Common myeloid progenitor, CD34-positive (primary cell): ENCODE measurements at regions not wholly inside any gene's neighbourhood (a gene's known extent, or its start where the extent isn't known, plus 50 kb on each side); places are given as distances from the start of the nearest gene placed in this dataset.
A peak's percentile ranks its signal among the peaks of the same experiment; 100 is the strongest.
"Not testable (repeated sequence)": the region's sequence is repeated elsewhere in the genome, so short reads cannot be mapped to it uniquely, and the experiment has no call there.

ENCODE experiments used
- CTCF ChIA-PET: fragments of 350-600 bp; sonication (Branson Sonifier 250); formaldehyde crosslinking; loops from one replicate; lab custom pipeline; 2021; ENCODE audit warnings: antibody characterized with exemption; lab: Charles Lee
- POLR2A ChIA-PET: fragments of 350-600 bp; sonication (Branson Sonifier 250); formaldehyde crosslinking; loops from one replicate; lab custom pipeline; 2021; ENCODE audit warnings: antibody characterized with exemption; lab: Charles Lee
- DNase-seq, 3 donors: peaks; one replicate each; pipeline versions ENCODE4 v3.0.0 to v3.0.0-alpha.2; 2013
- H3K27ac ChIP-seq, 2 experiments: 1 replicate in 1 of 2; 2 replicates in 1 of 2; pipeline ENCODE4 v1.7.0; 2013; ENCODE audit warnings: inconsistent platforms in 2 of 2, low read length in 2 of 2, mild to moderate bottlenecking in 2 of 2, low read depth in 1 of 2, moderate library complexity in 1 of 2; ENCODE audit not compliant: severe bottlenecking in 2 of 2, insufficient read depth in 1 of 2, poor library complexity in 1 of 2
- H3K27me3 ChIP-seq, 5 experiments: replicated peaks in 2 of 5; 1 replicate in 3 of 5; 2 replicates in 2 of 5; pipeline versions ENCODE4 v1.6.1 to v1.7.0; 2013; ENCODE audit warnings: low read length in 4 of 5, mild to moderate bottlenecking in 2 of 5, moderate library complexity in 2 of 5, inconsistent platforms in 1 of 5; ENCODE audit not compliant: insufficient read depth in 5 of 5, control insufficient read depth in 4 of 5
- H3K36me3 ChIP-seq, 4 experiments: 1 replicate in 2 of 4; 2 replicates in 2 of 4; pipeline versions ENCODE4 v1.6.1 to v1.7.0; 2013; ENCODE audit warnings: low read length in 3 of 4, control low read depth in 1 of 4, mild to moderate bottlenecking in 1 of 4; ENCODE audit not compliant: control insufficient read depth in 4 of 4, insufficient read depth in 4 of 4
- H3K4me1 ChIP-seq, 4 experiments: 1 replicate in 3 of 4; 2 replicates in 1 of 4; pipeline versions ENCODE4 v1.6.1 to v1.7.1; 2013; ENCODE audit warnings: low read length in 3 of 4, mild to moderate bottlenecking in 3 of 4, control low read depth in 1 of 4, inconsistent platforms in 1 of 4, moderate library complexity in 1 of 4; ENCODE audit not compliant: control insufficient read depth in 4 of 4, insufficient read depth in 4 of 4; ENCODE audit errors: control extremely low read depth in 1 of 4
- H3K4me3 ChIP-seq, 7 experiments: 1 replicate in 4 of 7; 2 replicates in 3 of 7; pipeline versions ENCODE4 v1.5.1 to v1.7.0; 2013; ENCODE audit warnings: mild to moderate bottlenecking in 7 of 7, low read length in 6 of 7, moderate library complexity in 6 of 7, inconsistent platforms in 2 of 7, low read depth in 2 of 7, control low read depth in 1 of 7; ENCODE audit not compliant: insufficient read depth in 4 of 7, control insufficient read depth in 1 of 7; ENCODE audit errors: extremely low read depth in 1 of 7
- H3K9me3 ChIP-seq, 5 experiments: 1 replicate in 4 of 5; 2 replicates in 1 of 5; pipeline versions ENCODE4 v1.6.1 to v1.7.1; 2013; ENCODE audit warnings: low read length in 4 of 5, mild to moderate bottlenecking in 2 of 5, inconsistent platforms in 1 of 5, low read depth in 1 of 5, moderate library complexity in 1 of 5; ENCODE audit not compliant: control insufficient read depth in 4 of 5, insufficient read depth in 2 of 5; ENCODE audit errors: control extremely low read depth in 1 of 5
- WGBS: methylation state at CpG from one replicate; pipeline ENCODE4 v1.1.5; 2013; ENCODE audit not compliant: insufficient coverage; 5-methylcytosine and 5-hydroxymethylcytosine counted together

GRCh38 chr14:105748204-105748578 is 221.8 kb downstream of the TMEM121 start:
- Histone ChIP-seq H3K4me1 (peaks cover 0 to 9% (median under 1%) of the 10 kb centered on the region in 4 experiments), H3K36me3 (no peaks in the 10 kb centered on the region), H3K9me3 (no peaks in the 10 kb centered on the region), H3K27me3 (no peaks in the 10 kb centered on the region), H3K4me3 (no peak overlapping the region), H3K27ac (no peak overlapping the region)
- CTCF ChIA-PET, result no interaction called here
- POLR2A ChIA-PET, result interaction anchor here (0.6 kb wide), 1 partner anchor 146 kb away, joined by 3 read pairs; no protein-coding TSS in a partner anchor
- peak in 2 of 3 donors; percentile 14 to 17 for DNase-seq
- 92% methylated on average over 5 of the region's 5 CpGs for WGBS

- CTCF ChIA-PET, H3K4me3 ChIP-seq, H3K27ac ChIP-seq, H3K27me3 ChIP-seq, POLR2A ChIA-PET, H3K36me3 ChIP-seq, DNase-seq, H3K9me3 ChIP-seq, H3K4me1 ChIP-seq: not testable (repeated sequence)
- 94% methylated on average over 5 of the region's 6 CpGs for WGBS
Observed at GRCh38 chr14:105748710-105749109, 222.3 kb downstream of the TMEM121 start.

GRCh38 chr14:105749870-105750541 is 223.6 kb downstream of the TMEM121 start:
- H3K36me3 ChIP-seq, POLR2A ChIA-PET, CTCF ChIA-PET, H3K27ac ChIP-seq, H3K4me3 ChIP-seq, H3K4me1 ChIP-seq, H3K9me3 ChIP-seq, H3K27me3 ChIP-seq, DNase-seq: not testable (repeated sequence)
- WGBS, result 91% methylated on average over 6 of the region's 19 CpGs

GRCh38 chr14:105751291-105751751 is 224.9 kb downstream of the TMEM121 start:
- H3K4me1 ChIP-seq, POLR2A ChIA-PET, H3K27me3 ChIP-seq, CTCF ChIA-PET, H3K9me3 ChIP-seq, H3K36me3 ChIP-seq, DNase-seq, H3K4me3 ChIP-seq, H3K27ac ChIP-seq: not testable (repeated sequence)
- WGBS, result 93% methylated on average over 14 of the region's 18 CpGs

- WGBS, result 100% methylated on average over 1 of the region's 7 CpGs
- POLR2A ChIA-PET, H3K36me3 ChIP-seq, DNase-seq, H3K9me3 ChIP-seq, H3K27ac ChIP-seq, H3K4me3 ChIP-seq, CTCF ChIA-PET, H3K27me3 ChIP-seq, H3K4me1 ChIP-seq: not testable (repeated sequence)
Observed at GRCh38 chr14:105752420-105752819, 226.0 kb downstream of the TMEM121 start.

DNA sequence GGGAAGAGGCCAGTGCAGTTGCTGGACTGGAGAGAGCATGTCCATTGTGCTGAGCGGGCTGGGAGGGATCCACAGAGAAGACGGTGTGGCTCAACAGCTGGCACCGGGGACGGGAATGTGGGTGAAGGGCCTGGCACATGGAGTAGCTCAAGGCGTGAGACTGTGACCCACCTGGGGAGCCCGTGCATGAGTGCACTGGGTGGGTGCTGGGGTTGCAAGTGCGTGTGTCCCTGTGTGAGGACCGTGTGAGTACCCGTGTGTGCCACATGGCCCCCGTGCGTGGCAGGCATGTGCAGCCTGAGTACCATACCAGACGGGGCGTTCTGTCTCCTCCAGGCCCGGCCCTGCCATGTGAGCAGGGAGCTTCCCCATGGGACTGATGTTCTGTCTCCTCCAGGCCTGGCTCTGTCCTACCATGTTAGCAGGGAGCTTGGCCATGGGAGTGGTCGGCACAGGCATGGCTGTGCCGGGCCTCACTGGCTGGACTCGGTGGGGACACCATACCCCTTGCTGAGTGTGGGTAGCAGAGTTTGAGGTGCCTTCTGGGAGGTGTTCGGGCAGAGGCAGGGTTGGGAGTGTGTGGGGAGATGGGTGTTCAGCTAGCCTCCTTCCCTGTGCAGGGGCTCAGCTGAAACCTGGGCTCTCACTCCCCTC is 234.4 kb downstream of the TMEM121 start:
- Histone ChIP-seq H3K4me1 (no peaks in the 10 kb centered on the region), H3K9me3 (peaks cover 0 to 7% (median 0%) of the 10 kb centered on the region in 5 experiments), H3K36me3 (no peaks in the 10 kb centered on the region), H3K4me3 (no peak overlapping the region), H3K27ac (no peak overlapping the region), H3K27me3 (no peaks in the 10 kb centered on the region)
- POLR2A ChIA-PET, result no interaction called here
- 78% methylated on average over 10 of the region's 18 CpGs for WGBS
- CTCF ChIA-PET, result no interaction called here
- DNase-seq, result no peak

- H3K27ac ChIP-seq, H3K27me3 ChIP-seq, DNase-seq, POLR2A ChIA-PET, CTCF ChIA-PET, H3K9me3 ChIP-seq, H3K36me3 ChIP-seq, H3K4me3 ChIP-seq, H3K4me1 ChIP-seq: not testable (repeated sequence)
- 100% methylated on average over 3 of the region's 5 CpGs for WGBS
Observed at GRCh38 chr14:105761345-105761740, 235.0 kb downstream of the TMEM121 start.
